Esophagus squamous epithelium (tissue), 4 donors: ENCODE measurements at regions not wholly inside any gene's neighbourhood (a gene's known extent, or its start where the extent isn't known, plus 50 kb on each side); places are given as distances from the start of the nearest gene placed in this dataset.

Experiments
- CTCF ChIP-seq, 6 experiments: fragments of 450-650 bp in 4 of 6; fragments of 200-600 bp in 2 of 6; sonication (generic) in 2 of 6; IDR thresholded peaks; one replicate each; pipeline ENCODE4 v1.5.1; 2016 to 2019; ENCODE audit warnings: antibody characterized with exemption in 6 of 6, mild to moderate bottlenecking in 4 of 6, moderate library complexity in 4 of 6
- POLR2A ChIP-seq, 4 donors: fragments of 450-650 bp; IDR thresholded peaks; one replicate each; pipeline ENCODE4 v1.6.1; 2017; ENCODE audit warnings: antibody characterized with exemption in 4 of 4, mild to moderate bottlenecking in 4 of 4, moderate library complexity in 3 of 4

GRCh38 chr3:18099611-18100010, 325.5 kb downstream of the SATB1 start:
- TF ChIP-seq POLR2A (IDR thresholded peaks at IDR 0.05) (no peak), CTCF (IDR thresholded peaks at IDR 0.05) (no peak)
